DMS79 (cell line): ENCODE measurements at regions not wholly inside any gene's neighbourhood (a gene's known extent, or its start where the extent isn't known, plus 50 kb on each side); places are given as distances from the start of the nearest gene placed in this dataset.

Source experiments
- DNase-seq: peaks from one replicate; lab custom pipeline; 2025; lab: John Stamatoyannopoulos, UW

GRCh38 chr5:116686438-116686837, 111.8 kb upstream of the SEMA6A start:
- DNase-seq, result no peak

- DNase-seq, result no peak
Observed at GRCh38 chr5:116685931-116686330, 111.3 kb upstream of the SEMA6A start.

GRCh38 chr5:116685069-116685468, 110.4 kb upstream of the SEMA6A start:
- DNase-seq, result no peak

GRCh38 chr5:116681334-116682013, 106.9 kb upstream of the SEMA6A start:
- no peak for DNase-seq

GRCh38 chr5:116675626-116675910, 100.9 kb upstream of the SEMA6A start:
- DNase-seq, result no peak

- DNase-seq, result no peak
Observed at GRCh38 chr5:116674881-116675625, 100.4 kb upstream of the SEMA6A start.

- DNase-seq, result no peak
Observed at GRCh38 chr5:116673453-116673852, 98.8 kb upstream of the SEMA6A start.

GRCh38 chr5:116672203-116672602, 97.6 kb upstream of the SEMA6A start:
- no peak for DNase-seq

GRCh38 chr5:116671211-116671736, 96.7 kb upstream of the SEMA6A start:
- DNase-seq, result no peak

- DNase-seq, result no peak
Observed at GRCh38 chr5:116669261-116670031, 94.8 kb upstream of the SEMA6A start.

GRCh38 chr5:116668390-116668789, 93.8 kb upstream of the SEMA6A start:
- no peak for DNase-seq

GRCh38 chr5:116666901-116667300, 92.3 kb upstream of the SEMA6A start:
- DNase-seq, result no peak

- no peak for DNase-seq
Observed at GRCh38 chr5:116664988-116665387, 90.4 kb upstream of the SEMA6A start.

- no peak for DNase-seq
Observed at GRCh38 chr5:116663081-116663480, 88.5 kb upstream of the SEMA6A start.

- no peak for DNase-seq
Observed at GRCh38 chr5:116661419-116661818, 86.8 kb upstream of the SEMA6A start.

- DNase-seq, result no peak
Observed at GRCh38 chr5:116660929-116661328, 86.3 kb upstream of the SEMA6A start.

- no peak for DNase-seq
Observed at GRCh38 chr5:116658830-116659229, 84.2 kb upstream of the SEMA6A start.

- no peak for DNase-seq
Observed at GRCh38 chr5:116658141-116658540, 83.5 kb upstream of the SEMA6A start.

- no peak for DNase-seq
Observed at GRCh38 chr5:116655431-116655830, 80.8 kb upstream of the SEMA6A start.

GRCh38 chr5:116654925-116655324, 80.3 kb upstream of the SEMA6A start:
- DNase-seq, result no peak

- DNase-seq, result no peak
Observed at GRCh38 chr5:116652903-116653302, 78.3 kb upstream of the SEMA6A start.

- DNase-seq, result no peak
Observed at GRCh38 chr5:116652196-116652729, 77.6 kb upstream of the SEMA6A start.

- no peak for DNase-seq
Observed at GRCh38 chr5:116651653-116652052, 77.0 kb upstream of the SEMA6A start.
